ENCODE measurements at regions not wholly inside any gene's neighbourhood (a gene's known extent, or its start where the extent isn't known, plus 50 kb on each side); places are given as distances from the start of the nearest gene placed in this dataset.
A peak's percentile ranks its signal among the peaks of the same experiment; 100 is the strongest.

DNA sequence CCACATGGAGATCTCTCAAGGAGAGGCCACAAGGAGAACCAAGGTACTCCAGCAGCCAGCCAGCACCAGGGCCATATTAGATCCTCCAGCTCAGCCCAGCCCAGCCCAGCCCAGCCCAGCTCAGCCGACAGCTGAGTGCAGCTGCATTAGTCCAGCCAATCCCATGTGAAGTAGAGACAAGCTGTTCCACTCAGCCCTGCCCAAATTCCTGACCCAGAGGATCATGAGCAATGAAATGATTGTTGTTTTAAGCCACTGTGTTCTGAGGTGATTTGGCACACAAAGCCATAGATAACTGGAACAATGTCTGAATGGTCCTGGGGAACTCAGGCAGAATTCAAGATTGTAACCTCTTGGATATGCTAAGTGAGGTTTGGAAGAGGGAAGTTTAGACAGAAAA, 59.5 kb upstream of the BMP2 start:
- TF ChIP-seq YY1 (IDR thresholded peaks at IDR 0.05), result peak; percentile 24
- TF ChIP-seq, protein P1, sequence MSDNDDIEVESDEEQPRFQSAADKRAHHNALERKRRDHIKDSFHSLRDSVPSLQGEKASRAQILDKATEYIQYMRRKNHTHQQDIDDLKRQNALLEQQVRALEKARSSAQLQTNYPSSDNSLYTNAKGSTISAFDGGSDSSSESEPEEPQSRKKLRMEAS (IDR thresholded peaks at IDR 0.05), result no peak
- TF ChIP-seq SP1 (IDR thresholded peaks at IDR 0.05), result peak; percentile 72
- TF ChIP-seq HNF4G (IDR thresholded peaks at IDR 0.05), result peak; percentile 3
- TF ChIP-seq, protein P2, sequence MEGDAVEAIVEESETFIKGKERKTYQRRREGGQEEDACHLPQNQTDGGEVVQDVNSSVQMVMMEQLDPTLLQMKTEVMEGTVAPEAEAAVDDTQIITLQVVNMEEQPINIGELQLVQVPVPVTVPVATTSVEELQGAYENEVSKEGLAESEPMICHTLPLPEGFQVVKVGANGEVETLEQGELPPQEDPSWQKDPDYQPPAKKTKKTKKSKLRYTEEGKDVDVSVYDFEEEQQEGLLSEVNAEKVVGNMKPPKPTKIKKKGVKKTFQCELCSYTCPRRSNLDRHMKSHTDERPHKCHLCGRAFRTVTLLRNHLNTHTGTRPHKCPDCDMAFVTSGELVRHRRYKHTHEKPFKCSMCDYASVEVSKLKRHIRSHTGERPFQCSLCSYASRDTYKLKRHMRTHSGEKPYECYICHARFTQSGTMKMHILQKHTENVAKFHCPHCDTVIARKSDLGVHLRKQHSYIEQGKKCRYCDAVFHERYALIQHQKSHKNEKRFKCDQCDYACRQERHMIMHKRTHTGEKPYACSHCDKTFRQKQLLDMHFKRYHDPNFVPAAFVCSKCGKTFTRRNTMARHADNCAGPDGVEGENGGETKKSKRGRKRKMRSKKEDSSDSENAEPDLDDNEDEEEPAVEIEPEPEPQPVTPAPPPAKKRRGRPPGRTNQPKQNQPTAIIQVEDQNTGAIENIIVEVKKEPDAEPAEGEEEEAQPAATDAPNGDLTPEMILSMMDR (IDR thresholded peaks at IDR 0.05; ENCODE audit: low read depth, low read length, missing input control), result no peak
- TF ChIP-seq RXRA (IDR thresholded peaks at IDR 0.05), result peak in 1 of 2 donors; percentile 36
- no peak for TF ChIP-seq RAD21 (IDR thresholded peaks at IDR 0.05)
- peak in 1 of 2 donors; percentile 33 for TF ChIP-seq HNF4A (conservative IDR thresholded peaks at IDR 0.05)

DNA sequence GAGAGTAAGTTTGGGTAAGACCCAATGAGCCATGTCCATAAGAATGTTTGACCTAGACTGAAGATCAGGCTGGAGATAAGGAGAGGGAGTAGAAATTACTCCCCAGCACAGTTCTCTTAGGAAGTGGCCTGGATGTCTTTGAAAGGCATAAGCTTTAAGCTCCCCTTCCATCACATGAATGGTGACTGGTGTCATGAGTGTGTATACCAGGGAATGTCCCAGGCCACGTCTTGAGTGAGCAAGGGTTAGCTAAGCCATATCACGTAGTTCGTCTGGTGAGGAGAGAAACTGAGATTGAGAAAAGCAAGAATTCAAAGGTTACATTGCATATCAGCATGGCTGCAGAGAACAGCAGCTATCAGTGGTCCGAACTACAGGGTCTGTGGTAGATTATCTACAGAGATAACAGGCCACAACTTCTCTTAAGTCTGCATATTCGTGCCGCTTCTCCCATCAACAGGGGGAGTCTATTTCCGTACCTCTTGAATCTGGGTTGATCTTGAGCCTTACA, 60.1 kb upstream of the BMP2 start:
- TF ChIP-seq RAD21 (IDR thresholded peaks at IDR 0.05), result no peak
- TF ChIP-seq HNF4A (conservative IDR thresholded peaks at IDR 0.05), result no peak
- TF ChIP-seq YY1 (IDR thresholded peaks at IDR 0.05), result no peak
- no peak for TF ChIP-seq SP1 (IDR thresholded peaks at IDR 0.05)
- no peak for TF ChIP-seq EGR1 (IDR thresholded peaks at IDR 0.05; ENCODE audit: low read depth in 2 of 2)
- TF ChIP-seq, protein P1 (IDR thresholded peaks at IDR 0.05), result no peak
- no peak for TF ChIP-seq TAF1 (conservative IDR thresholded peaks at IDR 0.05)
- TF ChIP-seq, protein P2 (IDR thresholded peaks at IDR 0.05; ENCODE audit: low read depth, low read length, missing input control), result no peak
- TF ChIP-seq FOXA1 (IDR thresholded peaks at IDR 0.05), result no peak
- no peak for TF ChIP-seq GABPA (IDR thresholded peaks at IDR 0.05 in 1 of 2, conservative IDR thresholded peaks at IDR 0.05 in 1 of 2)
- TF ChIP-seq, protein P3, sequence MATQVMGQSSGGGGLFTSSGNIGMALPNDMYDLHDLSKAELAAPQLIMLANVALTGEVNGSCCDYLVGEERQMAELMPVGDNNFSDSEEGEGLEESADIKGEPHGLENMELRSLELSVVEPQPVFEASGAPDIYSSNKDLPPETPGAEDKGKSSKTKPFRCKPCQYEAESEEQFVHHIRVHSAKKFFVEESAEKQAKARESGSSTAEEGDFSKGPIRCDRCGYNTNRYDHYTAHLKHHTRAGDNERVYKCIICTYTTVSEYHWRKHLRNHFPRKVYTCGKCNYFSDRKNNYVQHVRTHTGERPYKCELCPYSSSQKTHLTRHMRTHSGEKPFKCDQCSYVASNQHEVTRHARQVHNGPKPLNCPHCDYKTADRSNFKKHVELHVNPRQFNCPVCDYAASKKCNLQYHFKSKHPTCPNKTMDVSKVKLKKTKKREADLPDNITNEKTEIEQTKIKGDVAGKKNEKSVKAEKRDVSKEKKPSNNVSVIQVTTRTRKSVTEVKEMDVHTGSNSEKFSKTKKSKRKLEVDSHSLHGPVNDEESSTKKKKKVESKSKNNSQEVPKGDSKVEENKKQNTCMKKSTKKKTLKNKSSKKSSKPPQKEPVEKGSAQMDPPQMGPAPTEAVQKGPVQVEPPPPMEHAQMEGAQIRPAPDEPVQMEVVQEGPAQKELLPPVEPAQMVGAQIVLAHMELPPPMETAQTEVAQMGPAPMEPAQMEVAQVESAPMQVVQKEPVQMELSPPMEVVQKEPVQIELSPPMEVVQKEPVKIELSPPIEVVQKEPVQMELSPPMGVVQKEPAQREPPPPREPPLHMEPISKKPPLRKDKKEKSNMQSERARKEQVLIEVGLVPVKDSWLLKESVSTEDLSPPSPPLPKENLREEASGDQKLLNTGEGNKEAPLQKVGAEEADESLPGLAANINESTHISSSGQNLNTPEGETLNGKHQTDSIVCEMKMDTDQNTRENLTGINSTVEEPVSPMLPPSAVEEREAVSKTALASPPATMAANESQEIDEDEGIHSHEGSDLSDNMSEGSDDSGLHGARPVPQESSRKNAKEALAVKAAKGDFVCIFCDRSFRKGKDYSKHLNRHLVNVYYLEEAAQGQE (IDR thresholded peaks at IDR 0.05), result no peak
- TF ChIP-seq, protein P4, sequence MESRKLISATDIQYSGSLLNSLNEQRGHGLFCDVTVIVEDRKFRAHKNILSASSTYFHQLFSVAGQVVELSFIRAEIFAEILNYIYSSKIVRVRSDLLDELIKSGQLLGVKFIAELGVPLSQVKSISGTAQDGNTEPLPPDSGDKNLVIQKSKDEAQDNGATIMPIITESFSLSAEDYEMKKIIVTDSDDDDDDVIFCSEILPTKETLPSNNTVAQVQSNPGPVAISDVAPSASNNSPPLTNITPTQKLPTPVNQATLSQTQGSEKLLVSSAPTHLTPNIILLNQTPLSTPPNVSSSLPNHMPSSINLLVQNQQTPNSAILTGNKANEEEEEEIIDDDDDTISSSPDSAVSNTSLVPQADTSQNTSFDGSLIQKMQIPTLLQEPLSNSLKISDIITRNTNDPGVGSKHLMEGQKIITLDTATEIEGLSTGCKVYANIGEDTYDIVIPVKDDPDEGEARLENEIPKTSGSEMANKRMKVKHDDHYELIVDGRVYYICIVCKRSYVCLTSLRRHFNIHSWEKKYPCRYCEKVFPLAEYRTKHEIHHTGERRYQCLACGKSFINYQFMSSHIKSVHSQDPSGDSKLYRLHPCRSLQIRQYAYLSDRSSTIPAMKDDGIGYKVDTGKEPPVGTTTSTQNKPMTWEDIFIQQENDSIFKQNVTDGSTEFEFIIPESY (IDR thresholded peaks at IDR 0.05), result no peak
- no peak for TF ChIP-seq JUND (IDR thresholded peaks at IDR 0.05)
- no peak for TF ChIP-seq NR2F2 (IDR thresholded peaks at IDR 0.05)

More for the DNA sequence above, 59.5 kb upstream of the BMP2 start:
- peaks cover 6 to 58% (median 24%) of the 10 kb centered on the region in 4 donors for H3K4me1 ChIP-seq (ENCODE audit: control insufficient read depth in 4 of 4, insufficient read depth in 4 of 4, low read length in 3 of 4)
- H3K27me3 ChIP-seq (ENCODE audit: control insufficient read depth in 4 of 4, insufficient read depth in 4 of 4, low read length in 3 of 4), result no peaks in the 10 kb centered on the region
- peak overlapping the region in 1 of 2 donors; percentile 22 for H3K27ac ChIP-seq (ENCODE audit: low read depth in 1 of 2, low read length in 2 of 2)
- H3K36me3 ChIP-seq (ENCODE audit: control insufficient read depth in 4 of 4, insufficient read depth in 3 of 4, low read depth in 1 of 4, low read length in 3 of 4), result no peaks in the 10 kb centered on the region
- DNase-seq (ENCODE audit: low spot score), result no peak
- no peak overlapping the region for H3K9ac ChIP-seq (ENCODE audit: low read depth in 1 of 2, low read length in 2 of 2)
- WGBS, result 24% methylated on average over 1 of the region's 1 CpG
- H3K4me3 ChIP-seq (ENCODE audit: low read depth in 1 of 3, low read length in 3 of 3), result no peak overlapping the region
- H3K9me3 ChIP-seq (ENCODE audit: control insufficient read depth in 4 of 4, low read length in 3 of 4), result no peaks in the 10 kb centered on the region

More for the DNA sequence above, 60.1 kb upstream of the BMP2 start:
- DNase-seq (ENCODE audit: low spot score), result no peak
- Histone ChIP-seq H3K27me3 (ENCODE audit: control insufficient read depth in 4 of 4, insufficient read depth in 4 of 4, low read length in 3 of 4) (no peaks in the 10 kb centered on the region), H3K27ac (ENCODE audit: low read depth in 1 of 2, low read length in 2 of 2) (peak overlapping the region in 1 of 2 donors; percentile 7), H3K4me1 (ENCODE audit: control insufficient read depth in 4 of 4, insufficient read depth in 4 of 4, low read length in 3 of 4) (peaks cover 6 to 63% (median 25%) of the 10 kb centered on the region in 4 donors), H3K4me3 (ENCODE audit: low read depth in 1 of 3, low read length in 3 of 3) (no peak overlapping the region), H3K9me3 (ENCODE audit: control insufficient read depth in 4 of 4, low read length in 3 of 4) (no peaks in the 10 kb centered on the region), H3K36me3 (ENCODE audit: control insufficient read depth in 4 of 4, insufficient read depth in 3 of 4, low read depth in 1 of 4, low read length in 3 of 4) (no peaks in the 10 kb centered on the region), H3K9ac (ENCODE audit: low read depth in 1 of 2, low read length in 2 of 2) (no peak overlapping the region)
- WGBS, result 78% methylated on average over 7 of the region's 7 CpGs
